ENCODE measurements at regions not wholly inside any gene's neighbourhood (a gene's known extent, or its start where the extent isn't known, plus 50 kb on each side); places are given as distances from the start of the nearest gene placed in this dataset.
A peak's percentile ranks its signal among the peaks of the same experiment; 100 is the strongest.

DNA sequence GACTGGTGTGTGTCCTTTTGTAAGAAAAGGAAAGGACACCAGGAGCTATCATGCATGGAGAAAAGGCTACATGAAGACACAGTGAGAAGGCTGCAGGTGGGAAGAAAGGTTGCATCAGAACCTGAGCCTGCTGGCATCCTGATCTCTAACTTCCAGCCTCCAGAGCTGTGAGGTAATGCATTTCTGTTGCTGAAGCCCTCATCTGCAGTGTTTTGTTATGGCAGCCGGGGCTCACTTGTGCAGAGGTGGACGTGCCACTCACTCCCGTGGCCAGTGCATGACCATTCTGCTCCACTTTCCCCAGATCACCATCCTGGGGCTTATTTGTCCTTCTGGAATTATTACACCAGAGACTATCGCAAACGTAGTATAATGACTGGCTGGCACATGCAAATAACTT, 155.3 kb downstream of the IRS2 start:
- no CpG with 5 or more reads among the region's 5 CpGs for WGBS, 2 donors (ENCODE audit: extremely low coverage in 2 of 2, insufficient read length in 2 of 2, insufficient replicate concordance in 1 of 2)
- no peak overlapping the region for H2BK15ac ChIP-seq (ENCODE audit: low read length)

DNA sequence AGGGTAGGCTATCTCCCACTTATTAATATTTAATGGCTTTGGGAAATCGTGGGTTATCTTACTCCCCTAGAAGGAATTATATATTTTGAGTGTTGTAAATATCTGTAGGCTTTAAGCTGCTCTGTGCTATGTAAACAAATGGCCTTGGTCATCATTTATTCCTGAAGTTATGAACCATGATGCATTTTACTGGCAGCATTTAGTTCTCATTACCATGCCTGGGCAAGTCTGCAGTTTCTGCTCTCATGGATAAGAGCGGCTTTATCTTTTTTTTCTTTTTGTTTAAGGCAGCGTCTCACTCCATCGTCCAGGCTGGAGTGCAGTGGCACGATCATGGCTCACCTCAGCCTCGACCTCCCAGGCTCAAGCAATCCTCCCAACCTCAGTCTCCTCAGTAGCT, 156.1 kb downstream of the IRS2 start:
- Histone ChIP-seq H2BK120ac (ENCODE audit: low read depth, low read length) (no peak overlapping the region), H3K14ac (ENCODE audit: low read length) (no peak overlapping the region)
- DNase-seq (ENCODE audit: low spot score): no peak

More for the DNA sequence above, 155.3 kb downstream of the IRS2 start:
- no peaks in the 10 kb centered on the region for H3K27me3 ChIP-seq (ENCODE audit: control insufficient read depth in 3 of 3, insufficient read depth in 3 of 3, low read depth in 1 of 3, low read length in 3 of 3)
- no peak overlapping the region for H4K91ac ChIP-seq (ENCODE audit: low read depth, low read length, poor library complexity)
- H2AFZ ChIP-seq (ENCODE audit: low read length): no peak overlapping the region
- H3K79me1 ChIP-seq (ENCODE audit: low read depth, low read length): no peaks in the 10 kb centered on the region
- H3K9ac ChIP-seq (ENCODE audit: low read depth, low read length, poor library complexity): no peak overlapping the region
- no peaks in the 10 kb centered on the region for H3K36me3 ChIP-seq (replicated peaks in 1 of 2; ENCODE audit: control insufficient read depth in 2 of 2, insufficient read depth in 2 of 2, low read length in 2 of 2)
- peaks cover 0 to 2% of the 10 kb centered on the region in 2 donors for H3K4me1 ChIP-seq (ENCODE audit: control insufficient read depth in 2 of 2, insufficient read depth in 1 of 2, low read depth in 1 of 2, low read length in 2 of 2)
- DNase-seq (ENCODE audit: low spot score): no peak
- H2AK5ac ChIP-seq (ENCODE audit: low read depth, low read length): no peak overlapping the region
- H3K23ac ChIP-seq (ENCODE audit: low read depth, low read length, poor library complexity): no peak overlapping the region
- peak overlapping the region; percentile 4 for H2BK12ac ChIP-seq (ENCODE audit: low read length)
- no peak overlapping the region for H3K4ac ChIP-seq (ENCODE audit: low read length)
- no peak overlapping the region for H2BK120ac ChIP-seq (ENCODE audit: low read depth, low read length)
- no peak overlapping the region for H3K27ac ChIP-seq (replicated peaks; ENCODE audit: low read length)
- H2BK5ac ChIP-seq (ENCODE audit: low read length): no peak overlapping the region
- H3K4me2 ChIP-seq (ENCODE audit: insufficient read depth, low read length, poor library complexity, severe bottlenecking): no peak overlapping the region
- no peak overlapping the region for H4K8ac ChIP-seq (ENCODE audit: low read depth, low read length)
- no peak overlapping the region for H3K18ac ChIP-seq (ENCODE audit: low read length)
- H3K4me3 ChIP-seq (ENCODE audit: low read length in 2 of 2): no peak overlapping the region
- no peak overlapping the region for H3K14ac ChIP-seq (ENCODE audit: low read length)
- no peaks in the 10 kb centered on the region for H3K9me3 ChIP-seq (replicated peaks in 1 of 2; ENCODE audit: control insufficient read depth in 2 of 2, insufficient read depth in 1 of 2, low read depth in 1 of 2, low read length in 2 of 2)

DNA sequence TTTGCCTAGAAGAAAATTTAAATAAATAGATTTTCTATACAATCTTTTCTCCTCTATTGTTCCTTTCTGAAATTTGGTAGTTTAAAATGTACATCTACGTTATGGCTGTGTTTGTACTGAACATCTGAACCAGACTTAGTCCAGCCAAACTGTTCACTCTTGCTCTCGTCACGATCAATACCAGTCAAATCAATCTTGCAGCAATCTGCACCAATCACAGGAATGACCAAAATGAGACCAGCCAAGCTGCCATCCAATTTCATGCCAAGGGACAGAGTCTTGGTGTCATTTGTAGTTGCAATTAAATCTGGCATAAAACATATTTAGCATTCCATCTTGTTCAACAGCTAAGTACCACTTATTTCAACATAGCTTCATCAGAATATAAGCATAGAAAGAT, 156.6 kb downstream of the IRS2 start:
- DNase-seq (ENCODE audit: low spot score): no peak
- H2BK120ac ChIP-seq (ENCODE audit: low read depth, low read length): no peak overlapping the region
- H2AK5ac ChIP-seq (ENCODE audit: low read depth, low read length): no peak overlapping the region
- no peak overlapping the region for H3K18ac ChIP-seq (ENCODE audit: low read length)
- H3K27me3 ChIP-seq (ENCODE audit: control insufficient read depth in 3 of 3, insufficient read depth in 3 of 3, low read depth in 1 of 3, low read length in 3 of 3): no peaks in the 10 kb centered on the region
- H2BK5ac ChIP-seq (ENCODE audit: low read length): no peak overlapping the region
- no peak overlapping the region for H3K4me3 ChIP-seq (ENCODE audit: low read length in 2 of 2)
- no peak overlapping the region for H3K14ac ChIP-seq (ENCODE audit: low read length)
- no peak overlapping the region for H3K27ac ChIP-seq (replicated peaks; ENCODE audit: low read length)
- no peak overlapping the region for H4K91ac ChIP-seq (ENCODE audit: low read depth, low read length, poor library complexity)
- H4K8ac ChIP-seq (ENCODE audit: low read depth, low read length): no peak overlapping the region
- H3K36me3 ChIP-seq (replicated peaks in 1 of 2; ENCODE audit: control insufficient read depth in 2 of 2, insufficient read depth in 2 of 2, low read length in 2 of 2): no peaks in the 10 kb centered on the region
- no peak overlapping the region for H3K4me2 ChIP-seq (ENCODE audit: insufficient read depth, low read length, poor library complexity, severe bottlenecking)
- H2BK12ac ChIP-seq (ENCODE audit: low read length): no peak overlapping the region
- H3K79me1 ChIP-seq (ENCODE audit: low read depth, low read length): no peaks in the 10 kb centered on the region
- H3K23ac ChIP-seq (ENCODE audit: low read depth, low read length, poor library complexity): no peak overlapping the region
- H2BK15ac ChIP-seq (ENCODE audit: low read length): no peak overlapping the region
- H3K4ac ChIP-seq (ENCODE audit: low read length): no peak overlapping the region
- H2AFZ ChIP-seq (ENCODE audit: low read length): no peak overlapping the region
- H3K9me3 ChIP-seq (replicated peaks in 1 of 2; ENCODE audit: control insufficient read depth in 2 of 2, insufficient read depth in 1 of 2, low read depth in 1 of 2, low read length in 2 of 2): no peaks in the 10 kb centered on the region
- H3K4me1 ChIP-seq (ENCODE audit: control insufficient read depth in 2 of 2, insufficient read depth in 1 of 2, low read depth in 1 of 2, low read length in 2 of 2): peaks cover 0 to 2% of the 10 kb centered on the region in 2 donors
- no CpG with 5 or more reads among the region's 3 CpGs for WGBS, 2 donors (ENCODE audit: extremely low coverage in 2 of 2, insufficient read length in 2 of 2, insufficient replicate concordance in 1 of 2)
- no peak overlapping the region for H3K9ac ChIP-seq (ENCODE audit: low read depth, low read length, poor library complexity)

More for the DNA sequence above, 156.1 kb downstream of the IRS2 start:
- Histone ChIP-seq H2BK12ac (ENCODE audit: low read length) (no peak overlapping the region), H3K4me3 (ENCODE audit: low read length in 2 of 2) (no peak overlapping the region), H3K4me1 (ENCODE audit: control insufficient read depth in 2 of 2, insufficient read depth in 1 of 2, low read depth in 1 of 2, low read length in 2 of 2) (peaks cover 0 to 2% of the 10 kb centered on the region in 2 donors), H2AK5ac (ENCODE audit: low read depth, low read length) (no peak overlapping the region), H3K27ac (replicated peaks; ENCODE audit: low read length) (no peak overlapping the region), H3K4me2 (ENCODE audit: insufficient read depth, low read length, poor library complexity, severe bottlenecking) (no peak overlapping the region), H4K8ac (ENCODE audit: low read depth, low read length) (no peak overlapping the region), H3K27me3 (ENCODE audit: control insufficient read depth in 3 of 3, insufficient read depth in 3 of 3, low read depth in 1 of 3, low read length in 3 of 3) (no peaks in the 10 kb centered on the region), H3K9ac (ENCODE audit: low read depth, low read length, poor library complexity) (no peak overlapping the region), H2AFZ (ENCODE audit: low read length) (no peak overlapping the region), H3K23ac (ENCODE audit: low read depth, low read length, poor library complexity) (no peak overlapping the region), H3K79me1 (ENCODE audit: low read depth, low read length) (no peaks in the 10 kb centered on the region), H3K4ac (ENCODE audit: low read length) (no peak overlapping the region), H3K18ac (ENCODE audit: low read length) (no peak overlapping the region), H2BK15ac (ENCODE audit: low read length) (no peak overlapping the region), H3K36me3 (replicated peaks in 1 of 2; ENCODE audit: control insufficient read depth in 2 of 2, insufficient read depth in 2 of 2, low read length in 2 of 2) (no peaks in the 10 kb centered on the region), H4K91ac (ENCODE audit: low read depth, low read length, poor library complexity) (no peak overlapping the region), H2BK5ac (ENCODE audit: low read length) (no peak overlapping the region), H3K9me3 (replicated peaks in 1 of 2; ENCODE audit: control insufficient read depth in 2 of 2, insufficient read depth in 1 of 2, low read depth in 1 of 2, low read length in 2 of 2) (no peaks in the 10 kb centered on the region)
- WGBS, 2 donors (ENCODE audit: extremely low coverage in 2 of 2, insufficient read length in 2 of 2, insufficient replicate concordance in 1 of 2): no CpG with 5 or more reads among the region's 6 CpGs

DNA sequence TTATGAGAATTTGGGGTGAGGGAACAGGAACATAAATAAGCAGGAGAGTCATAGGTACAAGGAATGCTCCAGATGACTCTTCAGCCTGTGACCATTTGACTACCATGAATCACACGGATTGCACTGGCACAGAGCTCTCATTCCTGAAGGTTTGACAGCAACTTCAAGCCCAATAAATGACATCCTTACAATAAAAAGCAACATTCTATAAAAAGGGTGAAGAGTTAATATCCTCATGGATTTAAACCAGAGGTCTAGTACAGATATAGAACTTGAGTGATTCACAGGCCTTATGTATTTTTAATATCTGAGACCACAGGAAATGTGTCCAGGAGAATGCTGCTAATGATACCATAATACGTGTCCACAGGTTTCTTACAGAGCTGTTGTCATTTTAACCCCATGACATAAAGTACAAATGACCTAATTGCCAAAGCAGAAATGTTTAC, 158.1 kb downstream of the IRS2 start:
- Histone ChIP-seq H3K9me3 (replicated peaks in 1 of 2; ENCODE audit: control insufficient read depth in 2 of 2, insufficient read depth in 1 of 2, low read depth in 1 of 2, low read length in 2 of 2) (no peaks in the 10 kb centered on the region), H2BK5ac (ENCODE audit: low read length) (no peak overlapping the region), H3K18ac (ENCODE audit: low read length) (no peak overlapping the region), H3K9ac (ENCODE audit: low read depth, low read length, poor library complexity) (no peak overlapping the region), H3K4me3 (ENCODE audit: low read length in 2 of 2) (no peak overlapping the region), H4K8ac (ENCODE audit: low read depth, low read length) (no peak overlapping the region), H3K4me2 (ENCODE audit: insufficient read depth, low read length, poor library complexity, severe bottlenecking) (no peak overlapping the region), H4K91ac (ENCODE audit: low read depth, low read length, poor library complexity) (no peak overlapping the region), H2BK120ac (ENCODE audit: low read depth, low read length) (no peak overlapping the region), H3K27me3 (ENCODE audit: control insufficient read depth in 3 of 3, insufficient read depth in 3 of 3, low read depth in 1 of 3, low read length in 3 of 3) (no peaks in the 10 kb centered on the region), H2AFZ (ENCODE audit: low read length) (no peak overlapping the region), H2AK5ac (ENCODE audit: low read depth, low read length) (no peak overlapping the region), H2BK12ac (ENCODE audit: low read length) (no peak overlapping the region), H3K4me1 (ENCODE audit: control insufficient read depth in 2 of 2, insufficient read depth in 1 of 2, low read depth in 1 of 2, low read length in 2 of 2) (peaks cover 0 to 2% of the 10 kb centered on the region in 2 donors), H2BK15ac (ENCODE audit: low read length) (no peak overlapping the region), H3K36me3 (replicated peaks in 1 of 2; ENCODE audit: control insufficient read depth in 2 of 2, insufficient read depth in 2 of 2, low read length in 2 of 2) (no peaks in the 10 kb centered on the region), H3K79me1 (ENCODE audit: low read depth, low read length) (no peaks in the 10 kb centered on the region), H3K23ac (ENCODE audit: low read depth, low read length, poor library complexity) (no peak overlapping the region), H3K4ac (ENCODE audit: low read length) (no peak overlapping the region), H3K27ac (replicated peaks; ENCODE audit: low read length) (no peak overlapping the region), H3K14ac (ENCODE audit: low read length) (no peak overlapping the region)
- no CpG with 5 or more reads among the region's 2 CpGs for WGBS, 2 donors (ENCODE audit: extremely low coverage in 2 of 2, insufficient read length in 2 of 2, insufficient replicate concordance in 1 of 2)
- DNase-seq (ENCODE audit: low spot score): no peak

All from neuronal stem cell (in vitro differentiated cells).